IPS-18a (cell line): ENCODE measurements at regions not wholly inside any gene's neighbourhood (a gene's known extent, or its start where the extent isn't known, plus 50 kb on each side); places are given as distances from the start of the nearest gene placed in this dataset.

Source experiments
- H3K27ac ChIP-seq: one replicate; pipeline ENCODE4 v1.5.1; 2013; ENCODE audit warnings: low read length
- H3K27me3 ChIP-seq: one replicate; pipeline ENCODE4 v1.6.1; 2013; ENCODE audit warnings: mild to moderate bottlenecking, low read length; ENCODE audit not compliant: control insufficient read depth, insufficient read depth
- H3K36me3 ChIP-seq: one replicate; pipeline ENCODE4 v1.6.1; 2013; ENCODE audit warnings: low read depth, low read length; ENCODE audit not compliant: control insufficient read depth
- H3K4me1 ChIP-seq: one replicate; pipeline ENCODE4 v1.6.1; 2013; ENCODE audit warnings: low read depth, low read length; ENCODE audit not compliant: control insufficient read depth
- H3K4me3 ChIP-seq: one replicate; pipeline ENCODE4 v1.5.1; 2013; ENCODE audit warnings: low read length
- H3K9ac ChIP-seq: one replicate; pipeline ENCODE4 v1.6.1; 2013; ENCODE audit warnings: mild to moderate bottlenecking, low read length, moderate library complexity
- H3K9me3 ChIP-seq: one replicate; pipeline ENCODE4 v1.6.1; 2013; ENCODE audit warnings: low read depth, low read length; ENCODE audit not compliant: control insufficient read depth

DNA sequence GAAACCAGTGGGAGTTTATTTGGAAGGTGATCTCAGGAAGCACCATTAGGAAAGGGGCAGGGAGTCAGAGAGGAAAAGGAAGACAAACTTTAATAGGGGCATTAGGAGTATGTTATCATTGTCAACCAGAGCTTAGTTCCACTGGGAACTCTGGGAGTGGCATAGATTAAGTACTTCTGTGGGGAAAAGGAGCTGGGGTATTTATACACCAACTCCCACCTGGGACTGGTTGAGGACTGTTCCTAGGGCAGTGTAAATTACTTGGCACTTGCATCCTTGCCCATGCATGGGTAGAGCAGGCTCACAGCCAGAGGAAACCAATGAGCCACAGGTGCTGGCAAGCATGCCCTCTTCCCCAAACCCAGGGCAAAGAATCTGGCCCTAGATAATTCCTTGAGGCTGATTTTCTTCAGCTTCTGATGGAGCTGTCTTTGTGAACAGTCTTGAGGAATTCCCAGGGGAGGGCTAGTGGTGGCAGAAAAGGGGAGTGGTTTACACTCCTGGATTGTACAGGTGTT lies 541.2 kb downstream of the MIAT start:
- Histone ChIP-seq H3K36me3 (no peaks in the 10 kb centered on the region), H3K27me3 (no peaks in the 10 kb centered on the region), H3K4me1 (peaks cover 23% of the 10 kb centered on the region), H3K9ac (no peak overlapping the region), H3K27ac (no peak overlapping the region), H3K9me3 (no peaks in the 10 kb centered on the region), H3K4me3 (no peak overlapping the region)

- H3K27ac ChIP-seq, result no peak overlapping the region
- H3K36me3 ChIP-seq, result no peaks in the 10 kb centered on the region
- no peaks in the 10 kb centered on the region for H3K9me3 ChIP-seq
- no peak overlapping the region for H3K9ac ChIP-seq
- H3K27me3 ChIP-seq, result no peaks in the 10 kb centered on the region
- peaks cover 23% of the 10 kb centered on the region for H3K4me1 ChIP-seq
- no peak overlapping the region for H3K4me3 ChIP-seq
These were observed 542.0 kb downstream of the MIAT start for GRCh38 chr22:27199354-27199753.

DNA sequence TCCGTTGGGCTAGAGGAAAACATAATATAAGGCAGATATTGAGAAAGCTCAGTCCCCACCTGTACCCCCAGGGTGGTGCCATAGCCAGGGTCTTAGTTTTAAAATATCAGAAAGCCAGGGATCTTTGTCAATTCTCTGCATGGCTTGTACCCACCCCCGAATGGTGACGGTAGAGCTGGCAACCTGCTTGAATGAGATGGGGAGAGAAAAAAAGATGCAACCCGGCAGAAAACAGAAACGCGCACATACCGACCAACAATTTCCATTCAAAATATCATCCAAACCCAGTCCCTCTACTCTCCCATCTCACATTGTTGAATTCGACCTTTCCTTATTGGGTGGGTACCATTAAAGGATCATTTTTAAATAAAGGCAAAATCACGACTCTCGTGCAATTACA lies 543.9 kb downstream of the MIAT start:
- Histone ChIP-seq H3K27me3 (no peaks in the 10 kb centered on the region), H3K36me3 (no peaks in the 10 kb centered on the region), H3K27ac (no peak overlapping the region), H3K4me1 (peaks cover 26% of the 10 kb centered on the region), H3K9me3 (no peaks in the 10 kb centered on the region), H3K9ac (no peak overlapping the region), H3K4me3 (no peak overlapping the region)

- peaks cover 26% of the 10 kb centered on the region for H3K4me1 ChIP-seq
- H3K27ac ChIP-seq, result no peak overlapping the region
- no peaks in the 10 kb centered on the region for H3K9me3 ChIP-seq
- H3K9ac ChIP-seq, result no peak overlapping the region
- H3K4me3 ChIP-seq, result no peak overlapping the region
- H3K36me3 ChIP-seq, result no peaks in the 10 kb centered on the region
- no peaks in the 10 kb centered on the region for H3K27me3 ChIP-seq
These were observed 544.4 kb downstream of the MIAT start for GRCh38 chr22:27201741-27202140.

GRCh38 chr22:27203276-27203660 lies 545.9 kb downstream of the MIAT start:
- Histone ChIP-seq H3K4me3 (no peak overlapping the region), H3K27ac (no peak overlapping the region), H3K4me1 (peaks cover 26% of the 10 kb centered on the region), H3K9me3 (no peaks in the 10 kb centered on the region), H3K36me3 (no peaks in the 10 kb centered on the region), H3K9ac (no peak overlapping the region), H3K27me3 (no peaks in the 10 kb centered on the region)

DNA sequence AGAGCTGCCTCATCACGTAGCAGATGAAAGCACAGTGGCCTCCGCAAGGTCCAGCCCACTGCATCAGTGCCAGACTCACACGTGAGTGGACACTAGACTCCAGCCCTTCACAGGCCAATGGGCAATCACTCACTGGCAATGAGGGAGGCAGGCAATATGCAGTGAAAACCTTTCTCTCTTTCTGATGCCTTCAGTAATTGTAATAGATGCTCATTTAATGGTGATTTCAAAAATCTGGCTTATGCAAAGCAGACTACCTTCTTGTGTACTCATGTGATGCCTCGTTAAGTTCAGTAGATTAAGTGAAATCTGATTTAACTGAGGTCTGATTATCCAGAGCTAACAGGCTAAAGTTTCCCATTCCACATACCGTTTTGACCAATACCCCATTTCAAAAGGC lies 546.9 kb downstream of the MIAT start:
- Histone ChIP-seq H3K27ac (no peak overlapping the region), H3K4me3 (no peak overlapping the region), H3K4me1 (peaks cover 26% of the 10 kb centered on the region), H3K9me3 (no peaks in the 10 kb centered on the region), H3K9ac (no peak overlapping the region), H3K36me3 (no peaks in the 10 kb centered on the region), H3K27me3 (no peaks in the 10 kb centered on the region)

DNA sequence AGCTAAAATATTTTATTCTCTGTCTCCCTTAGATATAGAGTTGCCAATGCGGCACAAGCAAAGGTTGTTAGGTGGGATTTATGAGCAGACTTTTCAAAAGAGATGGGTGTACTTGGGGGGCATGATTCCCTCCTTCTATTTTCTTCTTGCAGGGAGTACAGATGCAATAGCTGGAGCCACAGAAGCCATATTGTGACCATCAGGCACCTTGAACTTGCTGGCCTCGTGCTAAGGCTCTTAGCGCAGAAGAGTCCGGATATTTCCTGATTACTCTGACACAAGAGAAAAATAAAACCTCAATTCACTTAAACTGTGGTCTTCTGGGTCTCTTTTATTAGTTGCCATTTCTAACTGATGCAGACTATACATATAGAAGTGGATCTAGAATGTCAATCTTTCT lies 547.4 kb downstream of the MIAT start:
- Histone ChIP-seq H3K27me3 (no peaks in the 10 kb centered on the region), H3K9ac (no peak overlapping the region), H3K36me3 (no peaks in the 10 kb centered on the region), H3K27ac (no peak overlapping the region), H3K9me3 (no peaks in the 10 kb centered on the region), H3K4me1 (peaks cover 26% of the 10 kb centered on the region), H3K4me3 (no peak overlapping the region)

- H3K36me3 ChIP-seq, result no peaks in the 10 kb centered on the region
- no peaks in the 10 kb centered on the region for H3K9me3 ChIP-seq
- no peak overlapping the region for H3K27ac ChIP-seq
- H3K4me3 ChIP-seq, result no peak overlapping the region
- peaks cover 33% of the 10 kb centered on the region for H3K4me1 ChIP-seq
- H3K27me3 ChIP-seq, result no peaks in the 10 kb centered on the region
- no peak overlapping the region for H3K9ac ChIP-seq
These were observed 548.3 kb downstream of the MIAT start for GRCh38 chr22:27205492-27206373.

DNA sequence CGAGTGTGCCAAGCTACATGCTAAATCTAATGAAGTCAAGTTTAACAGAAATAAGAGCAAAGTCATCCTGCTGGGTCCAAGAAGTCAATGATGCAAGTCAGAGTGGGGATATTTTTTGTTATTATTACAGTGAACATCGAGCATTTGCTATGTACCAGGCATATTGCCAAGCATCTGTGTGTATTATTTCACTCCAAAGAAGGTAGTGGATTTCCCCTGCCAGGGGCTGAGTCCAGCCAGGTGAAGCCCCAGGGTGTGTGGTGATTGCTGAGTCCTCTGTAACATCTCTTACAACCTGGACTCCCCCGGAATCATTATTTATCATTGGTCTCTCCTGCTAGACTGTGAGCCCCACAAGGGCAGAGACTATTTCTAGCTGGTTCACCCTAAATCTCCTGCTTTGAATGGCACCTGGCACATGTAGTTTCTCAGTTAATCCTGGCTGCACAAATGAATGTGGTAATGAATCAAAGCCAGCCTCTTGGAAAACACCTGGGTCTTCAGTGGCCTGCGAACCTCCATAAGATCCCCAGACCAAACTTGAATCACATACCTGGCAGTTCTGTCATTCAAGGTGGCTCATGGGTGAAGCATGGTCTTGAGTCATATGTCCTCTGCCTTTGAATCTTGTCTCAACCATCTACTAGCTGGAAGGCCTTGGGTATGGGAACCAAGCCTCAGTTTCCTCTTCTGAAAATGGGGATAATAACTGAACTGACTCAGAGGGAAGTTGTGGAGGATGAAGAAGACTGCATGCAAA lies 549.2 kb downstream of the MIAT start:
- H3K27ac ChIP-seq, result no peak overlapping the region
- peaks cover 29% of the 10 kb centered on the region for H3K4me1 ChIP-seq
- no peaks in the 10 kb centered on the region for H3K36me3 ChIP-seq
- H3K9me3 ChIP-seq, result no peaks in the 10 kb centered on the region
- H3K9ac ChIP-seq, result no peak overlapping the region
- H3K27me3 ChIP-seq, result no peaks in the 10 kb centered on the region
- no peak overlapping the region for H3K4me3 ChIP-seq

DNA sequence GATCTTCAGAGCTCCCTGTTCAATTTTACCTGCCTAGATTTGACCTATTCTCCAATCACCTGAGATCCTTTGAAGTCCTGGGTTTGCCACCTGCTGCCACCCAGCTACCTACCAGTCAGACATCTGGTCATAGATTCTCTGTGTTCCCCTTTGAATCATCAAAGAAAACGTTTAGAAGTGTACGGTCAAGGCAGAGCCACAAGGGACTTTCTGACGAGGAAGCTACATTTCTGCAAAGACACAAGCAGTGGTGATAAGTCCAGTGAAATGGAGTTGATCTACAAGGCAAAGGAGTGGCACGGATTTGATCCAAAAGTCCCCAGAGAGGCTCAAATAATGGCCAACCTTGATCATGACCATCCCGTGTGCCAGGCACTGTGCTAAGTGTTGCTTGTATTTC lies 549.9 kb downstream of the MIAT start:
- no peak overlapping the region for H3K4me3 ChIP-seq
- H3K27ac ChIP-seq, result no peak overlapping the region
- H3K4me1 ChIP-seq, result peaks cover 23% of the 10 kb centered on the region
- H3K27me3 ChIP-seq, result no peaks in the 10 kb centered on the region
- no peaks in the 10 kb centered on the region for H3K36me3 ChIP-seq
- no peaks in the 10 kb centered on the region for H3K9me3 ChIP-seq
- no peak overlapping the region for H3K9ac ChIP-seq

DNA sequence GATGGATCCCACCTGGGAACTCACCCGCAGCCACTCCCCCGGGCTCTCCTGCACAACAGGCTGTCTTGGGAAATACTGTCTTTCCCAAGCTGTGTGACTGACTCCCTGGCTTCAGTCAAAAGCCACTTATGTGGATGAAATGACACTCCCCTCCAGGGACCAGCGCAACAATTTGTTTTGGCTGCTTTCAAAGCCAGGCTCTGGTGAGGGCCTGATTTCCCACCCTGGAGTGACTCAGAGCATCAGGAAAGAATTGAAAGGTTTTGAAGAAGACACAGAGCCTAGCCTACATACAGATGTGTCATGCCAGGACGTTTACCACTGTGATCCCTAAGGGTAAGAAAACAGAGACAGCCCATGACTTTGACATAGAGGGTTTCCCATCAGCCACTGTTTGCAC lies 550.5 kb downstream of the MIAT start:
- H3K4me3 ChIP-seq, result no peak overlapping the region
- peaks cover 17% of the 10 kb centered on the region for H3K4me1 ChIP-seq
- H3K9me3 ChIP-seq, result no peaks in the 10 kb centered on the region
- no peaks in the 10 kb centered on the region for H3K36me3 ChIP-seq
- H3K27ac ChIP-seq, result no peak overlapping the region
- no peak overlapping the region for H3K9ac ChIP-seq
- no peaks in the 10 kb centered on the region for H3K27me3 ChIP-seq
